ENCODE measurements at regions not wholly inside any gene's neighbourhood (a gene's known extent, or its start where the extent isn't known, plus 50 kb on each side); places are given as distances from the start of the nearest gene placed in this dataset.
A peak's percentile ranks its signal among the peaks of the same experiment; 100 is the strongest.

DNA sequence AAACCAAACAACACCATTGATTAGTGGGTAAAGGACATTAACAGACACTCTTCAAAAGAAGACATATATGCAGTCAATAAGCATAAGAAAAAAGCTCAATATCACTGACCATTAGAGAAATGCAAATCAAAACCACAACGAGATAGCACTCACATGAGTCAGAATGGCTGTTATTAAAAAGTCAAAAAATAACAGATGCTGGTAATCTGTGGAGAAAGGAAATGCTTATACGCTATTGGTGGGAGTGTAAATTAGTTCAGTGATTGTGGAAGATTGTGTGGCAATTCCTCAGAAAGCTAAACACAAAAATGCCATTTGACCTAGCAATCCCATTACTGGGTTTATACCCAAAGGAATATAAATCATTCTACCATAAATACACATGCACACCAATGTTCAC lies 182.6 kb downstream of the TRPC6 start:
- DNase-seq = peak; percentile 62

DNA sequence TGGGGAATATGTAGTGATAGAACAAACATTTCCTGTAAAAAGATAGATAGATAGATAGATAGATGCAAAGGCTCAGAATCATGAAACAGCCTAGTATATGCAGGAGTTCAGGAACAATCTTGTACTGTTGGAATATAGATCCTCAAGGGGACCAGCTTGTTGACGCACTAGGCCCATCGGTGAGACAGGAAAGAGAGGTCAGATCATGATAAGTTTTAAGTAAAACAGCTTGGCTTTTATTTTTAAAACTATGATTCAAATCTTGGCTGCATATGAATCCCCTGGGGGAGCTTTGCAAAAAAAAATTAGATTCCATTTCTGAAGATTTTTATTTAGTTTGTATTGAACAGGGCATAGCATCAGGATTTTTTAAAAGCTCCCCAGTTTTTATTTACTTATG lies 185.8 kb downstream of the TRPC6 start:
- DNase-seq = peak; percentile 6

DNA sequence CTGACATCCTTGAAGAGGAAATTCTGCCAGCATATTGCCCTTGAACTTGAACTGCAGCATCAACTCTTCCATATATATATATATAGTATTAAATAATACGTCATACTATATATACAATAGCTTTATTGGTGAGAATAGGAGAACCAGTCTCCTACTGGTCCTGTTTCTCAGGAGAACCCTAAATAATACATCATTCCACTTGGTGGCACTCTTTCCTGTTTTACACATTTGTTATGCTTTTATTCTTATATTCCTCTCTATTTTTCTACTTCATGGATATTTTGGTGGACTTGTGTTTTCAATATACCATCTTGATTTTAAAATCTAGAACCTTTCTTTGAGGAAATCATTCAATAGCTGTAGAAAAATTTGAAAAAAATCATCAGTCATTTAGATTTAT lies 193.3 kb downstream of the TRPC6 start:
- peak; percentile 8 for DNase-seq

DNA sequence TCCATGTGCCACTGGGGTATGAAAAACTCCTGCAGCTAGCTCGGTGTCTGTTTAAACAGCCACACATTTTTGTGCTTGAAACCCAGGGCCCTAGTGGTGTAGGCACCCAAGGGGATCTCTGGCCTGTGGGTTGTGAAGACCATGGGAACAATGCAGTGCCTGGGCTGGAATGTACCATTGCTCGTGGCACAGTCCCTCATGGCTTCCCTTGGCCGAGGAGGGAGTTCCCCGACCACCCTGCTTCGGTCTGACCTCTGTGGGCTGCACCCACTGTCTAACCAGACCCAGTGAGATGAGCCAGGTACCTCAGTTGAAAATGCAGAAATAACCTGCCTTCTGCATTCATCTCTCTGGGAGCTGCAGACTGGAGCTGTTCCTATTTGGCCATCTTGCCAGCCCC lies 214.0 kb downstream of the TRPC6 start:
- DNase-seq = no peak

DNA sequence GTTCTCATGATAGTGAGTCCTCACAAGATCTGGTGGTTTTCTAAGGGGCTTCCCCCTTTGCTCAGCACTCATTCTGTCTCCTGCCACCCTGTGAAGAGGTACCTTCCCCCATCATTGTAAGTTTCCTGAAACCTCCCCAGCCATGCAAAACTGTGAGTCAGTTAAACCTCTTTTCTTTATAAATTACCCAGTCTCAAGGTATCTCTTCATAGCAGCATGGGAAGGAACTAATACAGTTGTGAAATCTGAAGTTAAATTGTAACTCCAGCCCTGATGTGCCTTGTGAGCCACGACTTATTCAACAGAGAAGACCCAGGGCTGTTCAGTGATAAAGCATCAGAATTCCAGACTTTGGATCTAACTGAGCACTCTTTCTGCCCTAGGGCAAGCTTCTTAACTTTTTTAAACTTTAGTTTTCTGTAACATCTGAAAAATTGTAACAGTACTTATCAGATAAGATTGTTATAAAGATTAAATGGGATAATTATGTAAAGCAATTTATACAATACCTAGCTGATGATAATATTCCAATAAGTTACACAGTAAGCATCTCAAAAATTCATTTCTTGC lies 220.0 kb downstream of the TRPC6 start:
- no peak for DNase-seq

DNA sequence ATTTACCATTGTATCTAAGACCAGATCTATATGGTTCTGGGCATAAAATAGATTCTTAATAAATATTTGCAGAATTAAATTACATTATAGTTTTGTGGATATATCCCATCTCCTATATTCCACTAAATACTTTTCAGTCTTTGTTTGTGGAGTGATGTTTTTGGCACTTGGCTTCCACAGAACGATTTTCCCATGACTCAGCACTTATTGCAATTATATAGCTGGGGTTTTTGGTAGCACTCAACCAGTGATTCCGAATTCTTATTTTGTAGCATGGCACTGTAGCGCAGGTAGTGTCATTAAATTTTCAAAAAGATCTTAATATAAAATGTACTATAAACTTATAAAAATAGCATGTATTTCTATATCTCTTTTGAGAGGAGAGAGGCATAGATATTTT lies 221.2 kb downstream of the TRPC6 start:
- no peak for DNase-seq

DNA sequence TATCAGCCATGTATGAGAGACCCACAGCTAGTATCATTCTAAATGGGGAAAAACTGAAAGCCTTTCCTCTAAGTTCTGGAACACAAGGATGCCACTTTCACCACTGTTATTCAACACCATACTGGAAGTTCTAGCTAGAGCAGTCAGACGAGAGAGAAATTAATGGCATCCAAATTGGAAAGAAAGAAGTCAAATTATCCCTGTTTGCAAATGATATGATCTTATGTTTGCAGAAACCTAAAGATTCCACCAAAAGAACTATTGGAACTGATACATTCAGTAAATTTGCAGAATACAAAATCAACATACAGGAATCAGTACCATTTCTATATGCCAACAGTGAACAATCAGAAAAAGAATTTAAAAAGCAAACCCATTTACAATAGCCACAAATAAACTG lies 226.0 kb downstream of the TRPC6 start:
- DNase-seq = no peak

DNA sequence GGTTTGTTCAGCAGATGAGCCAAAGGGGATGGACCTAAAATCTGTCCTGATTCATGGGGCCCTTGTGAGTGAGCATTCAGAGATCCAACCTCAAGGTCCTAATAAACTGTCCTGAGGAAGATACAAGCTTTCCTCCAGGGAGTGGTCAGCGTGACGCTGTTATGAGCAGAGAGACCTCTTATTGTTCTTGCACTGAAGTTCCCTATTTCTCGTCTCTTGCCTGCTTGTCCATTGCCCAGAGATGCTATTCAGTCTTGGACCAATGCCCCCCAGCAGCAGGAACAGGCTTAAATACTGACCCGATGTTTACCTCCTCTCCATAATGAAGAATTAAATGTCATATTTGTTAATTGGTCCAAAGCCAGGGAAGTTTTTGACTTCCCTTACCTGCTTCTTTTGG lies 225.2 kb upstream of the PGR start:
- DNase-seq = no peak

DNA sequence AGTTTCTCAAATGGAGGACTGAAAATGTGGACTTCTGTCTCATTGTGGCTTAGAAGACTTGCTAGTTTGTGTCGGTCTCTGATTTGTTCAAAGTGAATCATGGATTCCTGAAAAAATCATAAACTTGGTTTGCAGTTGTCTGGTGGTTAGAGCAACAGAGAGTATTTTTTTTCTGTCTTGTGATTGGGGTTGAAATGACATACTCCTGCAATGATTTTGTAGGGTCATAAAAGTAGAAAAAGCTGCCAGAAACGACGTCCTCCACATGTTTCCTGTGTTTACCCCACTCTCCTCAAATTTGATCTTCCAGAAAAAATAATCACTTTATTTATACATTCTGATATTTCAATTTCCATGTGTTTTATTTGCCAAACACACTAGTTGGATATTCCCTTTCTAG lies 219.2 kb upstream of the PGR start:
- DNase-seq = no peak

DNA sequence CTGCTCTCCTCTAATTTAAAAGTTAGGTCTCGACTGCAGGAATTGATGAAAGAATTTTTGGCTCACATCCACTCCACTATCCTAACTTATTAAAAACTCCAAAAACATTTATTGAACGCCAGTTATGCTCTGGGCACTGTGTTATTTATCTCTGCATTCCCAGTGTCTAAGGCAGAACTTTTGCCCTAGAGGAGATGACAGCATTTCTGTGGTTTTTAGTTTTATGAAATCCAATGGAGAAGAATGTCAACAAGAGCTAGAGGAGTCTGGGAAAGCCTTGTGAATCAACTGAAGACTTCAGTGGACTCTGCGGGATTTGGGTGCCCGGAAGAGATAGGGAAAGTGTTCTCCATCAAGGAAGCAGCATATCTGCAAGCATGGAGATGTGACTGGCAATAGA lies 217.0 kb upstream of the PGR start:
- DNase-seq = peak; percentile 78

DNA sequence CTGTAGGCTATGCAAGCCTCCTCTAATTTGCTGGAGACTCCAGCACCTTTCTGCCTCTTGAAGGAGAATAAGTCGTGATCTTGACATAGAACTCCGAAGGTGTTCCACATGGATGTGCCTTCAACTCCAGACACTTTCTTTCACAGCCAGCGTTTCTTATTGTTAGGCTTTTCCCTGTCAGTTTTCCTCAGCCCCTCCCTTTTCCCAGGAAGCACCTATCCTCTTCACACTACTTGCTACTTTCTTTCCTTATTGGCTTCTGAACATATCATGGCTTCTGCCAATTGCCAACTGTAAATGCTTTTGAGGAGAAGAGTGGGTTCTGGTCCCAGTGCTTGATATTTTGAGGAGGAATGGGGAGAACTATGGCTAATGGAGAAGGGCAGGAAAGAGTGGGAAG lies 216.3 kb upstream of the PGR start:
- DNase-seq = no peak

DNA sequence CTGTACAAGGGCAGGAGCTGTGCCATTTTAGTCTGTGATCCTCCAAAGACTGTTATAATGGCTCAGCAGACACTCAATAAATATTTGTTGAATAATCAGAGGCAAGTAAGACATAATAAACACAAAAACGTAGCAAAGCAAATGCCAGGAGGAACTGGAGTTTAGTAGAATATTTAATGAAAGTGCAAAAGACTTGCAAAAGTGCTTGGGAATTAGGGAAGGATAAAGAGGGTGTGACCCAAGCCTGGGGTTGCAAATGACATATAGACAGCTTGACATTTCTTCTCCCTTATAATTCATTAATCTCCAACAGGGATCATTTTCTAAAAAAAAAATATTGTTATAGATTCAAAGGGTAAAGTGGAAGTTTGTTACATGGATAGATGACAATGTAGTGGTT lies 212.7 kb upstream of the PGR start:
- no peak for DNase-seq

DNA sequence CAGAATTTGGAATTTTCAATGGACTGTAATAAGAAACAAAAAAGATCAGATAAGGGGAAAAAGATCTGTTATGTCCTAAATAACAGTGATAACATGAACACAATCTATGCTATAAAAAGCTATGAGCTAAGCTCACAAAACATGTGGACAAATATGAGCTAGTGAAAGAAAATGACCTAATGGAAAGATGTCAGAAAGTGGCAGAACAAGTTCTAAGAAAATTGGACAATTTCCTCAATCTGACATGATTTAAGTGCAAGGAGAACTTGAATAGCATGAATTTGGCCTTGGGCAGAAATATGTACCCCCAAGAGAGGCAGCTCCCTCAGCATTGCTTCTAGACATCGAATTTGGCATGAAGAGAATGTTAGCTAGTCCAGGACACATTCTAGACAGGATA lies 212.0 kb upstream of the PGR start:
- DNase-seq = peak; percentile 18

DNA sequence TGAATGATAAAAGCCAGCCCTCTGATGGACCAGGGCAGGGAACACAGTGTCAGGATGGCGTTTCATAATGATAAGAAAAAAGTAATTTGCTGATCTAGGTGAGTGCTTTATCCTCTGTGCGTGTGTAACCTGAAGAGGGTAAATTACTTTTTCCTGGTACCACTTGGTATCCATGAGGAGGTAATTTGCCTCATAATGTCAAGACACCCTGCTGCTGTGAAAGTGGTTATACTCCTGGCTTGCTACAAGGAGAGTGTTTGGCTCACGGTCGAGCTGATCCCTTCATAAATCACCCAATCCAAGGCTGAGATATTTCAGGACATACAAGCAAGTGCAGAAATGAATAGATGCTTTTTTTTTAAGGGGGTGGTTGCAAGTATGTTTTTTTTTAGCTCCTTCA lies 207.2 kb upstream of the PGR start:
- no peak for DNase-seq

DNA sequence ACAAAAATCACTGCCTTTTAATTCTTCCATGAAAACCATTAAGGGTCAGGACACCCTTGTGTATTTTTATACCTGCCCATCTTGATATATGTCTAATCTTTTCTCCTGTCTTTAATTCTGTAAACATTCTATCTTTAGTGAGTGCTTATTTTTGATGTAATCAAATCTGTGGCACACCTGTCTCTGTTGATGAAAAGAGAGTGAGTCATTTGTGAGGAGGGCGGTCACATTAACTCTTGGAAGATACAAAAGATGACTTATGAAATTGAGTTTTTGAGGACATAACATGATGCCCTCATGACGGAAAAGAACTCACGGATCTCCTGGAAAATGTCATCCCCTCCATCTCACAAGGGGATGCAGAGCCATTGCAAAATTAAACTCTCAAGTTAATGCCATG lies 206.5 kb upstream of the PGR start:
- no peak for DNase-seq

DNA sequence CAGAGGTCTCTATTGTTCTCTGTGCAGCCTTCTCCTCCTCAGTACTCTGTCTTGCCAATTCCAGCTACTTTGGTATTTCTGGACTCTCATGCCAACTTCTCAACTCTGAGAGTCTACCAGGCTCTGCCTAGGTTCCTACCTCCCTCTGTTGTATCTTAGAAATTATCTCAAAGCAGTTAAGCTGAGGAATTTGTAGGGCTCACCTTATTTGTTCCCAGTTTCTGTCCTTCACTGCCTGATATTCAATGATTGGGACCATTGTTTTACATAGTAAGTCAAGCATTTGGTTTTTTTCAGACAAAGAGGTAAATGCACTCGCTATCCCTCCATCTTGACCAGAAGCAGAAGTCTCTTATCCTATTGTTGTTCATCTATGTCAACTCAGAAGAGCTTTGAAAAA lies 205.0 kb upstream of the PGR start:
- DNase-seq = no peak

DNA sequence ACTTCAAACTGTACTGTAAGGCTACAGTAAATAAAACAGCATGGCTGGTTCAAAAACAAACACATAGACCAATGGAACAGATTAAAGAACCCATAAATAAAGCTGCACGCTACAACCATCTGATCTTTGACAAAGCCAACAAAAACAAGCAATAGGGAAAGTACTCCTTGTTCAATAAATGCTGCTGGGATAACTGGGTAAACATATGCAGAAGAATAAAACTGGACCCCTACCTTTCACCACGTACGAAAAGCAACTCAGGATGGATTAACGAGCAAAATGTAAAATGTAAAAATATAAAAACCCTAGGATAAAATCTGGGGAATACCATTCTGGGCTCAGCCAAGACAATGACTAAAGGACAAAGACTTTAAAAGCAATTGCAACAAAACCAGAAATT lies 201.8 kb upstream of the PGR start:
- no peak for DNase-seq

DNA sequence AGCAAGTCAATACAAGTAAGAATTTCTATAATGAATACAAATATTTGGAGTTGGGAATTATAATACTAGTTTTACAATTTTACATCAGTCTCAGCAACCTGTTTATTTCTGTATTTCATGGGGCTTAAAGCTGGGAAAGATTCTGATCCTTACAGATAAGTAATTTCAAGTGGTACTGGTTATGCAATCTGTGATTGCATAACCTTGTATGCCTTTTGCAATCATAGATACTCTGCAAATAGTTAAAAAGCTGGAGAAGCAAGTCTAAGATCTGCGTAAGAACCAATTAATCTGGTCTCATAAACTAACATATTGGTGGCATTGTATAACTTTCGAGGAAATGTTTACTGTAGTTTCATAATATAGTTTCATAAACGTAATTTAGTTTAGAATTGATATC lies 198.3 kb upstream of the PGR start:
- DNase-seq = no peak

DNA sequence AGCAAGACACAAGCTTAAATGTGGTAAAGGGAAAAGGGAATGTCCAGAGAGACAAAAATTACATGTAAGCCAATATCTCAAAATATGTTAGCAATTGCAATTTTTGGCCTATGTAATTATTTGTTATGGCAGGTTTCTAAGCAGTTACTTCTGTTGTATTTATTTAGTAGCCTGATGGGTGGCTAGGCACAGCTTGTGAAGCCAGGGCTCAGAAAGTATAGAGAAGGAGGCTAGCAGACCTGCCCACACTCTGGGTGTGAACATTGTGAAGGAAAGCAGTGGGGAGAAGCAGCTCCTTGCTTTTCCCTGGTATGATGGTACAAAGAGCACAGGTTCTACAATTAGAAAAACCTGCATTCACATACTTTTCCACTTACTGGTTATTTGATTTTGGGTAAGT lies 196.5 kb upstream of the PGR start:
- no peak for DNase-seq

DNA sequence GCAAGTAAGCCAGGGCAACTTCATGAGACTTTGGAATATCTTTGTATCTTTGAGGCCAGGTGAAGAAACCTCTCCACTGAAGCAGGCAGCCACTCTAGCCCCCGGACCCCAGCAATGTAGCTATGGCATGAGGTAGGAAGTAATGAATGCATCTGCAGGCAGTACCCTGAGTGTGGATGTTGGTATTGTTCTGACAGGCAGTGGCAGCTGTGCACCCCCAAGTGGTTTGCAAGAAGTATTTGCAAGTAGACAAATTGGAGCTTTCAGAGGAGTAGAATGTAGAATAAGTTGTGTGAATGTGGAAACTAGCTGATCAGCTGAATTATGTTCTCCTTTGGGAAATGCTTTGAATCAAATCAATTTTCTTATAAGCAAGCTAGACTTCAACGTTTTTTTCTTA lies 194.4 kb upstream of the PGR start:
- DNase-seq = no peak

DNA sequence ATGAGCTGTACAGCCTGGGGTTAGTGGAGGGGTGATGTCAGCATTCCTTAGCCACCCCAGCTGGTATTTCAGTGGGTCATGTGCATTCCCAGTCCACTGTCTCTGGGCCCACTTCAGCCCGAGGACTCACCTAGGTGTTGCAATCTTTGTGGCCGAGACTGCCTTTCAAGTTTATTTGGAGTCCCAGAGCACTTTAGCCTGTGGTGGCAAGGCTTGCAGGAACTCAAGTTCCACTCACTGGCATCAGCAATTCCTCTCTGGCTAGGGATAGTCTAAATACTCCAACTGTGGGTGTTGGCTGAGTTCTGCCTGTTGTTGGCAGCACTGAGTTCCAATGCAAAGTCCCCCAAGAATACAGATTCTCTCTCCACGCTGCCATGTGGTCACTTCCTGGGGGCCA lies 191.6 kb upstream of the PGR start:
- no peak for DNase-seq

DNA sequence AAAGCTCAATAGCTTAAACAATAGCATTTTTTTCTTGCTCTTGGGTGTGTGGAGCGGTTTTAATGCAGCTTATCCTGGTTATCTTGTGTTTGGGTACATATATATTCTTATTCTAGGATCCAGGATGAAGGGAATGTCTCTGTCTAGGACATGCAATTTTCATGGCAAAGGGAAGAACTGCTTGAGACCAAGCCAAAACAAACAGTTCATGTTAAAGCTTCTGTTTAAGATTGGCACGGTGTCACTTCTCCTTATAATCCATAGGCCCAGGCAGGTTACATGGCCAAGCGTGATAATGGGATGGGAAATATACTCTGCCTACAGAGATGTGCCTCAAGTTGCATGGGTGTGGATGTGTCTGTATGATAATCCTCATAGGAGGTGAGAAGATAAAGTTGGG lies 177.1 kb upstream of the PGR start:
- DNase-seq = no peak

DNA sequence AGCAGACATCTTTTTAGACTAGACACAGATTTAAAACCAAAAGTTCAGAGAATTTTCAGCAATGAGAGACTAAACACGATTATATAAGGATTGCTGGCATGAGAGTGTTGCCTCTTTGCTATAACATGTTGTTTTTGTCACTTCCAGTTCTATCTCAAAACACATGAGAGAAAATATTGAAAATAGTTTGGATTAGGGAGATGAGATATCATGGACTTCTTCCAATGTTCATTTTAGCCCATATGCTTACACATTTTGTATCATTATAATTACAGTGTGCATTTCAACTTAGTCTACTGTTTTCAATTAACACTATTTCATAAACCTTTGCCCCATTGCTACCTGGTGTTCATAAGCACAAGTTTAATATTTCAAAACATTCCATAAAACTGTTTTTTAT lies 175.9 kb upstream of the PGR start:
- no peak for DNase-seq

DNA sequence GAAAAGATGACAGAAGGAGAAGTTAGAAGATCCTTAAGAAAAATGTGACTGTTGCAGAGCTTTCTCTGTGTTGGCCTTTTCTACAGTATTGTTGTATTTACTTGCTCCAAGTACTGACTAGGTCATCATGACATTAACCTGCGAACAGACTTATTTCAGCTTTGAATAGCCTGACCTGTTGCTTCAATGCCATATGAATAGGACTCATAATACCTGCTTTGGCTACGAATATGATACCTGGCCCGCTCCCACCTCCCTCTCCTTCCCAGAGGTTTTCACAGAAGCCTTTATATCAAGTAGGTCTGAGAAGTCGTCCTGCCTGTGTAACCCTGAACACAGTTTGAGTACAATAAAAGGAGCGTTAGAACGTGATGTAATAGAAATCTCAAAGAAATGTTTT lies 169.6 kb upstream of the PGR start:
- no peak for DNase-seq

DNA sequence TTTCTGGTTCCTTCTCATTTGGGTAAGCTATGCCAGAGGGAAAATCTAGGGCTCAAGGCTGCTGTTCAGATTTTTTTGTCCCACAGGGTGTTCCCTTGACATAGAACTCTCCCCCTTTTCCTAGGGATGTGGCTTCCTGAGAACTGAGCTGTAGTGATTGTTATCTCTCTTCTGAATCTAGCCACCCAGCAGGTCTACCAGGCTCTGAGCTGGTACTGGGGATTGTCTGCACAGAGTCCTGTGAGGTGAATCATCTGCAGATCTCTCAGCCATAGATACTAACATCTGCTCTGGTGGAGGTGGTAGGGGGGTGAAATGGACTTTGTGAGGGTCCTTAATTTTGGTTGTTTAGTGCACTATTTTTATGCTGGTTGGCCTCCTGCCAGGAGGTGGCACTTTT lies 167.3 kb upstream of the PGR start:
- no peak for DNase-seq
